GM18858 (cell line): ENCODE measurements at regions not wholly inside any gene's neighbourhood (a gene's known extent, or its start where the extent isn't known, plus 50 kb on each side); places are given as distances from the start of the nearest gene placed in this dataset.

Source experiments
- ATAC-seq: cut with Tn5 transposase; IDR thresholded peaks from one replicate; pipeline ENCODE4 v1.9.1; 2021; ENCODE audit not compliant: unreplicated experiment

GRCh38 chr4:189062047-189062820, 878.4 kb upstream of the FRG1 start:
- ATAC-seq: no peak

GRCh38 chr4:189069772-189070171, 870.9 kb upstream of the FRG1 start:
- ATAC-seq: no peak

GRCh38 chr4:189071241-189071640, 869.4 kb upstream of the FRG1 start:
- no peak for ATAC-seq

- no peak for ATAC-seq
Measured at GRCh38 chr4:189073739-189074138, 866.9 kb upstream of the FRG1 start.

- no peak for ATAC-seq
Measured at GRCh38 chr4:189081826-189082225, 858.8 kb upstream of the FRG1 start.

- no peak for ATAC-seq
Measured at GRCh38 chr4:189083769-189084168, 856.9 kb upstream of the FRG1 start.

- no peak for ATAC-seq
Measured at GRCh38 chr4:189084671-189085070, 856.0 kb upstream of the FRG1 start.

- no peak for ATAC-seq
Measured at GRCh38 chr4:189087971-189088370, 852.7 kb upstream of the FRG1 start.

- ATAC-seq: no peak
Measured at GRCh38 chr4:189088780-189089179, 851.9 kb upstream of the FRG1 start.

- ATAC-seq: no peak
Measured at GRCh38 chr4:189090174-189090814, 850.4 kb upstream of the FRG1 start.

GRCh38 chr4:189092581-189092980, 848.1 kb upstream of the FRG1 start:
- no peak for ATAC-seq

- no peak for ATAC-seq
Measured at GRCh38 chr4:189096108-189096507, 844.6 kb upstream of the FRG1 start.

GRCh38 chr4:189096717-189097116, 844.0 kb upstream of the FRG1 start:
- no peak for ATAC-seq

- ATAC-seq: no peak
Measured at GRCh38 chr4:189098932-189099696, 841.6 kb upstream of the FRG1 start.

- ATAC-seq: no peak
Measured at GRCh38 chr4:189113389-189113888, 827.2 kb upstream of the FRG1 start.

- ATAC-seq: no peak
Measured at GRCh38 chr4:189117426-189117825, 823.2 kb upstream of the FRG1 start.

- no peak for ATAC-seq
Measured at GRCh38 chr4:189121336-189121735, 819.3 kb upstream of the FRG1 start.

- ATAC-seq: no peak
Measured at GRCh38 chr4:189124149-189124758, 816.4 kb upstream of the FRG1 start.

- no peak for ATAC-seq
Measured at GRCh38 chr4:189124791-189125190, 815.9 kb upstream of the FRG1 start.

GRCh38 chr4:189126040-189126439, 814.6 kb upstream of the FRG1 start:
- no peak for ATAC-seq

GRCh38 chr4:189128341-189128740, 812.3 kb upstream of the FRG1 start:
- no peak for ATAC-seq
